NCI-H82 treated with DMSO at 0.1 percent for 48 hours (cell line): ENCODE measurements at regions not wholly inside any gene's neighbourhood (a gene's known extent, or its start where the extent isn't known, plus 50 kb on each side); places are given as distances from the start of the nearest gene placed in this dataset.

Experiments used
- DNase-seq: peaks from one replicate; lab custom pipeline; 2025; ENCODE audit not compliant: unreplicated experiment; lab: John Stamatoyannopoulos, UW

- no peak for DNase-seq
Measured at GRCh38 chr11:108994887-108995286, 330.0 kb downstream of the DDX10 start.

GRCh38 chr11:108997826-108998225 lies 333.0 kb downstream of the DDX10 start:
- no peak for DNase-seq

GRCh38 chr11:109000531-109000930 lies 335.7 kb downstream of the DDX10 start:
- no peak for DNase-seq

GRCh38 chr11:109001585-109001984 lies 336.7 kb downstream of the DDX10 start:
- no peak for DNase-seq

- DNase-seq: no peak
Measured at GRCh38 chr11:109012991-109013390, 348.1 kb downstream of the DDX10 start.

GRCh38 chr11:109015283-109015682 lies 350.4 kb downstream of the DDX10 start:
- no peak for DNase-seq

- DNase-seq: no peak
Measured at GRCh38 chr11:109016724-109017123, 351.9 kb downstream of the DDX10 start.

- no peak for DNase-seq
Measured at GRCh38 chr11:109017489-109017888, 352.6 kb downstream of the DDX10 start.

GRCh38 chr11:109018639-109019038 lies 353.8 kb downstream of the DDX10 start:
- no peak for DNase-seq

- no peak for DNase-seq
Measured at GRCh38 chr11:109019342-109019936, 354.6 kb downstream of the DDX10 start.

GRCh38 chr11:109023036-109023435 lies 358.2 kb downstream of the DDX10 start:
- DNase-seq: no peak

- no peak for DNase-seq
Measured at GRCh38 chr11:109026891-109027489, 362.1 kb downstream of the DDX10 start.

GRCh38 chr11:109027851-109028250 lies 363.0 kb downstream of the DDX10 start:
- DNase-seq: no peak

- no peak for DNase-seq
Measured at GRCh38 chr11:109029927-109030326, 365.1 kb downstream of the DDX10 start.

GRCh38 chr11:109033627-109034338 lies 368.9 kb downstream of the DDX10 start:
- DNase-seq: no peak

GRCh38 chr11:109034339-109034696 lies 369.4 kb downstream of the DDX10 start:
- no peak for DNase-seq

- DNase-seq: no peak
Measured at GRCh38 chr11:109035284-109035683, 370.4 kb downstream of the DDX10 start.

- DNase-seq: no peak
Measured at GRCh38 chr11:109036011-109036410, 371.1 kb downstream of the DDX10 start.

- DNase-seq: no peak
Measured at GRCh38 chr11:109037856-109038780, 373.2 kb downstream of the DDX10 start.

GRCh38 chr11:109039611-109040010 lies 374.7 kb downstream of the DDX10 start:
- no peak for DNase-seq

GRCh38 chr11:109040303-109040702 lies 375.4 kb downstream of the DDX10 start:
- no peak for DNase-seq
